ENCODE measurements at regions not wholly inside any gene's neighbourhood (a gene's known extent, or its start where the extent isn't known, plus 50 kb on each side); places are given as distances from the start of the nearest gene placed in this dataset.

GRCh38 chr2:118222273-118222594 is 134.0 kb downstream of the INSIG2 start:
- no peak for TF ChIP-seq CTCF (IDR thresholded peaks at IDR 0.05)
- no peak for TF ChIP-seq POLR2A (IDR thresholded peaks at IDR 0.05)

Measured in thyroid gland (tissue), 4 donors.